Esophagus squamous epithelium (tissue), 4 donors: ENCODE measurements at regions not wholly inside any gene's neighbourhood (a gene's known extent, or its start where the extent isn't known, plus 50 kb on each side); places are given as distances from the start of the nearest gene placed in this dataset.

Experiments used
- CTCF ChIP-seq, 6 experiments: fragments of 450-650 bp in 4 of 6; fragments of 200-600 bp in 2 of 6; sonication (generic) in 2 of 6; IDR thresholded peaks; one replicate each; pipeline ENCODE4 v1.5.1; 2016 to 2019; ENCODE audit warnings: antibody characterized with exemption in 6 of 6, mild to moderate bottlenecking in 4 of 6, moderate library complexity in 4 of 6
- POLR2A ChIP-seq, 4 donors: fragments of 450-650 bp; IDR thresholded peaks; one replicate each; pipeline ENCODE4 v1.6.1; 2017; ENCODE audit warnings: antibody characterized with exemption in 4 of 4, mild to moderate bottlenecking in 4 of 4, moderate library complexity in 3 of 4

DNA sequence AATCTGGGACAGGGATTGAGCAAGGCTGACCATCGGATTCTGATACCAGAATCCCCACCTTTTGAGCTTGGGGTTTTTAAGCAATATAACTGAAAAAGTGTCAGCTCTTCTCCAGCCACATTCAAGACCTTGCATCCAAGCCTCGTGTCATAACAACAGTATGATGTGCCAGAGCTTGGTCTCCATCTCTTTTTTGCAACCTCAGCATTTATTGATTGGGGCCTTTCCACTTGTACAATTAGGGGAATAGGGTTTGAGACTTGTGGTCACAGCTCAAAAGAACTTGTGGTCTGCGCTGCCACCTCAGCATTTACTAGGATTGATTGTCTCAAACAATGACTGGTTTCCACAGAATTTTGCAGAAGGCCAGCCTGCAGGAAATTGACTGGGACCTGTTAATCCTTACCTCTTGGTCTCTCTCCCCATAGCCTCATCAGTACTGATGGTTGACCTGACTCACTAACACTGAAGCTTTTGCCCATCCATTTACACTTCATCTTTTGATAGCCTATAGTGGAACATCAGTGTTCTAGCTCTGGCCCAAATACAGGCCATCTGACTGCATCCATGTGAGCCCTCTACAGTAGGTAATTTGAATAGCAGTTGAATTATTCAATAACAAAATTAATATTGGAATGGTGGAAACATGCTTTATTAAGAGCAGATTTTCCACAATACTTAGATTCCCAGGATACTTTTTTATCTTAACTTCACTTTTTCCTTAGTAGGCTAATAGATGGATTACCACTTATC, 381.6 kb upstream of the PRR16 start:
- TF ChIP-seq CTCF (IDR thresholded peaks at IDR 0.05) (no peak), POLR2A (IDR thresholded peaks at IDR 0.05) (no peak)
